Chondrocyte (in vitro differentiated cells): ENCODE measurements at regions not wholly inside any gene's neighbourhood (a gene's known extent, or its start where the extent isn't known, plus 50 kb on each side); places are given as distances from the start of the nearest gene placed in this dataset.
A peak's percentile ranks its signal among the peaks of the same experiment; 100 is the strongest.

Experiments used
- DNase-seq: peaks from one replicate; pipeline ENCODE4 v3.0.0; 2021; ENCODE audit warnings: mixed read lengths, low spot score
- H3K27ac Mint-ChIP-seq: one replicate; pipeline ENCODE4 v1.8.0; 2021; ENCODE audit warnings: mild to moderate bottlenecking, moderate library complexity, mixed read lengths; ENCODE audit not compliant: unreplicated experiment
- H3K27me3 Mint-ChIP-seq: 2 replicates; pipeline ENCODE4 v1.8.0; 2021; ENCODE audit warnings: low read depth, mixed read lengths
- H3K36me3 Mint-ChIP-seq: 2 replicates; pipeline ENCODE4 v1.8.0; 2021; ENCODE audit warnings: low read depth, mixed read lengths
- H3K4me1 Mint-ChIP-seq: 2 replicates; pipeline ENCODE4 v1.8.0; 2021; ENCODE audit warnings: low read depth, mild to moderate bottlenecking, mixed read lengths
- H3K4me3 Mint-ChIP-seq: one replicate; pipeline ENCODE4 v1.8.0; 2021; ENCODE audit warnings: mild to moderate bottlenecking, moderate library complexity, mixed read lengths; ENCODE audit not compliant: unreplicated experiment
- H3K9me3 Mint-ChIP-seq: 2 replicates; pipeline ENCODE4 v1.8.0; 2021; ENCODE audit warnings: low read depth, mixed read lengths
- CTCF ChIP-seq: fragments of 200-600 bp; sonication (generic); IDR thresholded peaks from 2 replicates; pipeline ENCODE4 v1.5.0; 2021; ENCODE audit warnings: antibody characterized with exemption, mild to moderate bottlenecking, moderate library complexity

GRCh38 chr12:4969405-4969804, 59.7 kb downstream of the KCNA1 start:
- H3K27ac Mint-ChIP-seq, result no peak overlapping the region
- no peak overlapping the region for H3K4me3 Mint-ChIP-seq
- H3K27me3 Mint-ChIP-seq, result peaks cover 46% of the 10 kb centered on the region
- no peaks in the 10 kb centered on the region for H3K4me1 Mint-ChIP-seq
- H3K36me3 Mint-ChIP-seq, result no peaks in the 10 kb centered on the region
- no peak for TF ChIP-seq CTCF
- DNase-seq, result no peak
- H3K9me3 Mint-ChIP-seq, result no peaks in the 10 kb centered on the region

GRCh38 chr12:4974217-4974616, 64.5 kb downstream of the KCNA1 start:
- Mint-ChIP-seq H3K27me3 (peaks cover 38% of the 10 kb centered on the region), H3K4me1 (peaks cover 5% of the 10 kb centered on the region), H3K9me3 (no peaks in the 10 kb centered on the region), H3K4me3 (no peak overlapping the region), H3K27ac (no peak overlapping the region), H3K36me3 (no peaks in the 10 kb centered on the region)
- DNase-seq, result no peak
- TF ChIP-seq CTCF, result no peak

GRCh38 chr12:4975574-4975973, 65.9 kb downstream of the KCNA1 start:
- Mint-ChIP-seq H3K9me3 (no peaks in the 10 kb centered on the region), H3K27me3 (peaks cover 36% of the 10 kb centered on the region), H3K36me3 (no peaks in the 10 kb centered on the region), H3K27ac (no peak overlapping the region), H3K4me3 (no peak overlapping the region), H3K4me1 (peaks cover 5% of the 10 kb centered on the region)
- DNase-seq, result no peak
- peak; percentile 43 for TF ChIP-seq CTCF

- Mint-ChIP-seq H3K4me3 (no peak overlapping the region), H3K27me3 (peaks cover 41% of the 10 kb centered on the region), H3K36me3 (no peaks in the 10 kb centered on the region), H3K27ac (no peak overlapping the region), H3K4me1 (peaks cover 5% of the 10 kb centered on the region), H3K9me3 (no peaks in the 10 kb centered on the region)
- no peak for TF ChIP-seq CTCF
- DNase-seq, result no peak
Observed at GRCh38 chr12:4977102-4977501, 66.6 kb upstream of the KCNA5 start.

GRCh38 chr12:4978737-4979136, 64.9 kb upstream of the KCNA5 start:
- H3K4me3 Mint-ChIP-seq, result no peak overlapping the region
- H3K27me3 Mint-ChIP-seq, result peaks cover 52% of the 10 kb centered on the region
- peaks cover 5% of the 10 kb centered on the region for H3K4me1 Mint-ChIP-seq
- H3K36me3 Mint-ChIP-seq, result no peaks in the 10 kb centered on the region
- no peak for TF ChIP-seq CTCF
- no peak overlapping the region for H3K27ac Mint-ChIP-seq
- no peaks in the 10 kb centered on the region for H3K9me3 Mint-ChIP-seq
- DNase-seq, result no peak
